H1 (cell line): ENCODE measurements at regions not wholly inside any gene's neighbourhood (a gene's known extent, or its start where the extent isn't known, plus 50 kb on each side); places are given as distances from the start of the nearest gene placed in this dataset.

ENCODE experiments used
- CTCF ChIA-PET: fragments of 300-600 bp; sonication (Branson Sonifier 250); formaldehyde crosslinking; loops from one replicate; lab custom pipeline; 2021; ENCODE audit not compliant: partially characterized antibody; lab: Charles Lee
- POLR2A ChIA-PET: fragments of 300-600 bp; sonication (Branson Sonifier 250); formaldehyde crosslinking; loops from one replicate; lab custom pipeline; 2021; ENCODE audit warnings: inconsistent platforms; ENCODE audit not compliant: partially characterized antibody; lab: Charles Lee
- DNase-seq, 2 experiments: peaks; one replicate each; pipeline versions ENCODE4 v3.0.0 to v3.0.0-alpha.2; 2010 to 2022; ENCODE audit warnings: low spot score in 2 of 2, low read depth in 1 of 2, mixed read lengths in 1 of 2
- FAIRE-seq: peaks from 2 replicates; lab custom pipeline; 2011; peaks lifted over from hg19 to GRCh38; lab: Jason Lieb, UNC
- H2AFZ ChIP-seq: 2 replicates; pipeline ENCODE4 v1.8.1; 2012; ENCODE audit warnings: low read length, inconsistent platforms
- H2AK5ac ChIP-seq: 2 replicates; pipeline ENCODE4 v1.6.1; 2013; ENCODE audit warnings: low read depth, low read length
- H2BK120ac ChIP-seq: replicated peaks from 2 replicates; pipeline ENCODE3; 2013; ENCODE audit warnings: low read depth, low read length, inconsistent platforms
- H2BK12ac ChIP-seq: 2 replicates; pipeline ENCODE4 v1.6.1; 2013; ENCODE audit warnings: low read depth, low read length
- H2BK15ac ChIP-seq: 2 replicates; pipeline ENCODE4 v1.6.1; 2013; ENCODE audit warnings: low read length
- H2BK20ac ChIP-seq: 2 replicates; pipeline ENCODE4 v1.6.1; 2013; ENCODE audit warnings: low read length
- H2BK5ac ChIP-seq: 2 replicates; pipeline ENCODE4 v1.6.1; 2013; ENCODE audit warnings: low read depth, low read length
- H3K14ac ChIP-seq: 2 replicates; pipeline ENCODE4 v1.6.1; 2013; ENCODE audit warnings: inconsistent platforms; ENCODE audit not compliant: insufficient read length
- H3K18ac ChIP-seq: 2 replicates; pipeline ENCODE4 v1.6.1; 2013; ENCODE audit warnings: low read length; ENCODE audit errors: extremely low read depth
- H3K23ac ChIP-seq: 2 replicates; pipeline ENCODE4 v1.6.1; 2013; ENCODE audit warnings: inconsistent platforms; ENCODE audit not compliant: insufficient read length
- H3K23me2 ChIP-seq: 2 replicates; pipeline ENCODE4 v1.6.1; 2013; ENCODE audit warnings: low read depth, low read length
- H3K27ac ChIP-seq: 2 replicates; pipeline ENCODE4 v1.6.1; 2011; ENCODE audit warnings: low read depth, low read length, inconsistent platforms
- H3K27me3 ChIP-seq, 4 experiments: replicated peaks in 1 of 4; 1 replicate in 1 of 4; 2 replicates in 3 of 4; pipeline versions ENCODE4 v1.6.1 to v1.8.1; 2011 to 2013; ENCODE audit warnings: low read length in 3 of 4, mild to moderate bottlenecking in 3 of 4, inconsistent platforms in 2 of 4, mixed read lengths in 2 of 4, moderate library complexity in 1 of 4; ENCODE audit not compliant: control insufficient read depth in 3 of 4, insufficient read depth in 3 of 4; ENCODE audit errors: extremely low read depth in 1 of 4
- H3K36me3 ChIP-seq, 4 experiments: 2 replicates each; pipeline versions ENCODE4 v1.6.1 to v1.8.1; 2011 to 2013; ENCODE audit warnings: mild to moderate bottlenecking in 4 of 4, low read length in 3 of 4, moderate library complexity in 2 of 4, control low read depth in 1 of 4, inconsistent platforms in 1 of 4; ENCODE audit not compliant: insufficient read depth in 4 of 4, control insufficient read depth in 2 of 4
- H3K4ac ChIP-seq: replicated peaks from 2 replicates; pipeline ENCODE3; 2013; ENCODE audit warnings: low read length, low read depth, mixed read lengths, inconsistent platforms; ENCODE audit not compliant: insufficient read length
- H3K4me1 ChIP-seq, 4 experiments: replicated peaks in 1 of 4; 1 replicate in 1 of 4; 2 replicates in 3 of 4; pipeline versions ENCODE4 v1.6.1 to v1.8.1; 2011 to 2013; ENCODE audit warnings: low read length in 3 of 4, inconsistent platforms in 2 of 4, mixed read lengths in 1 of 4; ENCODE audit not compliant: insufficient read depth in 4 of 4, control insufficient read depth in 3 of 4
- H3K4me2 ChIP-seq, 2 experiments: 2 replicates each; pipeline versions ENCODE4 v1.6.1 to v1.8.1; 2011 to 2013; ENCODE audit warnings: low read depth in 2 of 2, low read length in 2 of 2, control low read depth in 1 of 2, inconsistent platforms in 1 of 2, mild to moderate bottlenecking in 1 of 2; ENCODE audit not compliant: insufficient read depth in 1 of 2
- H3K4me3 ChIP-seq, 4 experiments: fragments of 200-600, 300-600 bp in 1 of 4; sonication (generic), shearing (Covaris generic), sonication (Bioruptor Twin) in 1 of 4; 2 replicates each; pipeline versions ENCODE4 v1.5.1 to v1.8.1; 2011 to 2016; ENCODE audit warnings: low read length in 4 of 4, low read depth in 3 of 4, control low read depth in 2 of 4, inconsistent platforms in 2 of 4, mild to moderate bottlenecking in 2 of 4, mixed read lengths in 1 of 4, moderate library complexity in 1 of 4; ENCODE audit not compliant: insufficient read depth in 2 of 4; ENCODE audit errors: extremely low read depth in 1 of 4
- H3K56ac ChIP-seq: replicated peaks from 2 replicates; pipeline ENCODE3; 2013; ENCODE audit warnings: low read depth, mild to moderate bottlenecking, mixed read lengths, low read length, inconsistent platforms; ENCODE audit not compliant: insufficient read length
- H3K79me1 ChIP-seq: 2 replicates; pipeline ENCODE4 v1.6.1; 2013; ENCODE audit warnings: low read depth, low read length, control low read depth
- H3K79me2 ChIP-seq, 2 experiments: 2 replicates each; pipeline versions ENCODE4 v1.6.1 to v1.8.1; 2012 to 2013; ENCODE audit warnings: low read length in 2 of 2, mild to moderate bottlenecking in 2 of 2, inconsistent platforms in 1 of 2; ENCODE audit not compliant: insufficient read depth in 2 of 2, control insufficient read depth in 1 of 2
- H3K9ac ChIP-seq, 4 experiments: replicated peaks in 1 of 4; 1 replicate in 1 of 4; 2 replicates in 3 of 4; pipeline versions ENCODE4 v1.6.1 to v1.8.1; 2011 to 2013; ENCODE audit warnings: low read depth in 3 of 4, low read length in 3 of 4, control low read depth in 2 of 4, mild to moderate bottlenecking in 2 of 4, moderate library complexity in 2 of 4, inconsistent platforms in 1 of 4; ENCODE audit errors: extremely low read depth in 1 of 4
- H3K9me3 ChIP-seq, 2 experiments: 2 replicates each; pipeline versions ENCODE4 v1.6.1 to v1.8.1; 2012 to 2013; ENCODE audit warnings: mild to moderate bottlenecking in 2 of 2, moderate library complexity in 2 of 2, control low read depth in 1 of 2, inconsistent platforms in 1 of 2, low read depth in 1 of 2, low read length in 1 of 2, mixed read lengths in 1 of 2; ENCODE audit not compliant: insufficient read depth in 2 of 2
- H4K20me1 ChIP-seq, 2 experiments: replicated peaks in 1 of 2; 2 replicates each; pipeline versions ENCODE3 to v1.8.1; 2011 to 2013; ENCODE audit warnings: inconsistent platforms in 2 of 2, low read length in 2 of 2, mild to moderate bottlenecking in 1 of 2; ENCODE audit not compliant: insufficient read depth in 2 of 2, control insufficient read depth in 1 of 2
- H4K5ac ChIP-seq: 2 replicates; pipeline ENCODE4 v1.6.1; 2013; ENCODE audit warnings: low read length, low read depth, mixed read lengths, inconsistent platforms; ENCODE audit not compliant: insufficient read length
- H4K8ac ChIP-seq: 2 replicates; pipeline ENCODE4 v1.8.0; 2013; ENCODE audit warnings: mild to moderate bottlenecking, moderate library complexity, low read length, inconsistent platforms; ENCODE audit not compliant: insufficient read depth; ENCODE audit errors: extremely low read depth
- H4K91ac ChIP-seq: replicated peaks from 2 replicates; pipeline ENCODE3; 2013; ENCODE audit warnings: low read length, mixed read lengths, inconsistent platforms; ENCODE audit not compliant: insufficient read length
- ASH2L ChIP-seq: fragments of 200-600, 300-600 bp; sonication (generic); IDR thresholded peaks from one replicate; pipeline ENCODE4 v1.7.1; 2017; ENCODE audit warnings: low read length
- BRCA1 ChIP-seq: IDR thresholded peaks from 2 replicates; pipeline ENCODE4 v1.6.1; 2012; ENCODE audit warnings: low read depth, low read length, improper control_type of control experiment
- CHD1 ChIP-seq: IDR thresholded peaks from 2 replicates; pipeline ENCODE4 v1.6.1; 2012; ENCODE audit warnings: low read depth, low read length, improper control_type of control experiment
- EZH2 ChIP-seq: fragments of 200-600 bp; sonication (generic); IDR thresholded peaks from 2 replicates; pipeline ENCODE4 v1.7.1; 2012; ENCODE audit warnings: low read depth, mild to moderate bottlenecking, moderate library complexity, low read length, inconsistent platforms; ENCODE audit not compliant: severe bottlenecking
- HDAC2 ChIP-seq, 2 experiments: fragments of 300-600 bp in 1 of 2; sonication (generic) in 1 of 2; IDR thresholded peaks; 2 replicates each; pipeline ENCODE4 v1.6.1; 2011 to 2012; ENCODE audit warnings: low read depth in 2 of 2, low read length in 2 of 2, mild to moderate bottlenecking in 2 of 2, moderate library complexity in 2 of 2, borderline replicate concordance in 1 of 2, inconsistent platforms in 1 of 2
- JUN ChIP-seq: IDR thresholded peaks from 2 replicates; pipeline ENCODE4 v1.6.1; 2011; ENCODE audit warnings: low read depth, mild to moderate bottlenecking, improper control_type of control experiment, low read length
- KDM4A ChIP-seq: IDR thresholded peaks from one replicate; pipeline ENCODE4 v1.7.1; 2012; ENCODE audit warnings: low read depth, mild to moderate bottlenecking, moderate library complexity, low read length, inconsistent platforms; ENCODE audit not compliant: severe bottlenecking
- NANOG ChIP-seq: IDR thresholded peaks from 2 replicates; pipeline ENCODE4 v1.6.1; 2011; ENCODE audit warnings: low read length, low read depth, mild to moderate bottlenecking, inconsistent platforms; ENCODE audit not compliant: insufficient read depth, poor library complexity, severe bottlenecking
- NRF1 ChIP-seq: IDR thresholded peaks from 2 replicates; pipeline ENCODE4 v1.6.1; 2011; ENCODE audit warnings: mild to moderate bottlenecking, low read depth, low read length, improper control_type of control experiment
- POLR2AphosphoS5 ChIP-seq: IDR thresholded peaks from 2 replicates; pipeline ENCODE4 v1.6.1; 2011; ENCODE audit warnings: low read depth, low read length
- POU5F1 ChIP-seq: IDR thresholded peaks from 2 replicates; pipeline ENCODE4 v1.6.1; 2011; ENCODE audit warnings: low read depth, mild to moderate bottlenecking, low read length, moderate library complexity
- RXRA ChIP-seq: IDR thresholded peaks from 2 replicates; pipeline ENCODE4 v1.6.1; 2011; ENCODE audit warnings: low read depth, mild to moderate bottlenecking, low read length, moderate library complexity; ENCODE audit not compliant: insufficient read depth
- SP2 ChIP-seq: IDR thresholded peaks from 2 replicates; pipeline ENCODE4 v1.6.1; 2012; ENCODE audit warnings: mild to moderate bottlenecking, low read length, inconsistent platforms
- TBP ChIP-seq: IDR thresholded peaks from 2 replicates; pipeline ENCODE4 v1.6.1; 2011; ENCODE audit warnings: low read depth, low read length, improper control_type of control experiment
- ZNF274 ChIP-seq: IDR thresholded peaks from 2 replicates; pipeline ENCODE4 v1.7.0; 2012; ENCODE audit warnings: low read length, borderline replicate concordance; ENCODE audit errors: extremely low read depth
- WGBS, 2 experiments: shearing (Covaris generic) in 1 of 2; methylation state at CpG; one replicate each; pipeline versions ENCODE4 v1.1.6 to v1.1.7; 2013 to 2015; ENCODE audit warnings: low lambda C conversion rate in 2 of 2, mixed read lengths in 2 of 2, inconsistent platforms in 1 of 2, low coverage in 1 of 2, missing lambda C conversion rate in 1 of 2; ENCODE audit not compliant: insufficient replicate concordance in 2 of 2, insufficient coverage in 1 of 2, insufficient read length in 1 of 2; ENCODE audit errors: extremely low coverage in 1 of 2, missing lambda C conversion rate in 1 of 2; 5-methylcytosine and 5-hydroxymethylcytosine counted together

DNA sequence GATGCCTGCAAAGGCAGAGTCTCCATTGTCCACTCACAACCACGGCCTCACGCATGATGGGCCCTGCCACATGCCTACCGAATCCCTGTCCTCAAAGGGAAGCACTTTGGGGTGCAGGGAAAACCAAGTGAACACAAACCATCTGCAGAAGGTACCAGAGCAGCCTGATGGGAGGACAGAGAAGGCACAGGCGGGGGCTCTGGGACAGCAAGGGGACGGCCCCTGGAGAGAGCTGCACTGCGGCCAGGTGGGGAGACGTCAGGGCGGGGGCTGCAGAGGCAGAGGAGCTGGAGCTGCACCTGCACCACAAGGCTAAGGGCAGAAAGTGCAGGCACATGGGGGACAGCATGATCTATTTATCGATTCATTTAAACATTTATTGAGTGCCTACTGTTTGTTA is 1056.0 kb downstream of the TBC1D22A start:
- H3K4me2 ChIP-seq: no peak overlapping the region
- no peak overlapping the region for H3K27ac ChIP-seq
- DNase-seq: no peak
- no peak overlapping the region for H2BK120ac ChIP-seq
- no peak overlapping the region for H3K14ac ChIP-seq
- POLR2A ChIA-PET: no interaction called here
- H3K9me3 ChIP-seq: peaks cover 5 to 6% of the 10 kb centered on the region in 2 experiments
- CTCF ChIA-PET: no interaction called here
- no peak overlapping the region; the same call in 1 of the 2 replicates for H4K8ac ChIP-seq
- H2BK12ac ChIP-seq: no peak overlapping the region
- no peak overlapping the region for H3K9ac ChIP-seq
- no peak overlapping the region for H2BK15ac ChIP-seq
- no peak overlapping the region for H4K5ac ChIP-seq
- H2BK20ac ChIP-seq: no peak overlapping the region
- H2AFZ ChIP-seq: no peak overlapping the region
- no peak overlapping the region for H3K4me3 ChIP-seq
- H3K79me1 ChIP-seq: no peaks in the 10 kb centered on the region
- no peak overlapping the region for H2BK5ac ChIP-seq
- H3K36me3 ChIP-seq: peaks cover 0 to 3% (median 0%) of the 10 kb centered on the region in 4 experiments; a peak in 1 of 8 replicates
- H3K4ac ChIP-seq: no peak overlapping the region
- H3K23me2 ChIP-seq: peaks cover 5% of the 10 kb centered on the region; the same call in 1 of the 2 replicates
- H3K79me2 ChIP-seq: no peaks in the 10 kb centered on the region
- H3K23ac ChIP-seq: no peak overlapping the region
- TF ChIP-seq NRF1: no peak
- no peak for TF ChIP-seq POLR2AphosphoS5
- no peak for TF ChIP-seq CHD1
- no peak for TF ChIP-seq KDM4A
- TF ChIP-seq ZNF274: no peak
- no peak for TF ChIP-seq POU5F1
- no peak for TF ChIP-seq BRCA1
- no peak for TF ChIP-seq ASH2L
- TF ChIP-seq SP2: no peak
- no peak for TF ChIP-seq HDAC2 (IDR thresholded peaks at IDR 0.05; ENCODE audit: borderline replicate concordance in 1 of 2, low read depth in 2 of 2, low read length in 2 of 2)
- TF ChIP-seq RXRA: no peak
- no peak for TF ChIP-seq TBP
- no peak for TF ChIP-seq JUN
- TF ChIP-seq NANOG: no peak
- no peak for TF ChIP-seq EZH2
- H4K20me1 ChIP-seq: peaks cover 0 to 1% of the 10 kb centered on the region in 2 experiments
- no peak overlapping the region for H3K56ac ChIP-seq
- no peak for FAIRE-seq
- no peak overlapping the region for H3K18ac ChIP-seq
- H3K27me3 ChIP-seq: no peaks in the 10 kb centered on the region
- no peaks in the 10 kb centered on the region for H3K4me1 ChIP-seq
- WGBS, 2 experiments: 79% methylated on average over 9 of the region's 9 CpGs; no CpG with 5 or more reads in 1 of the 2 experiments
- H2AK5ac ChIP-seq: no peak overlapping the region
- H4K91ac ChIP-seq: no peak overlapping the region
